Endodermal cell (in vitro differentiated cells): ENCODE measurements at regions not wholly inside any gene's neighbourhood (a gene's known extent, or its start where the extent isn't known, plus 50 kb on each side); places are given as distances from the start of the nearest gene placed in this dataset.
"Not testable (repeated sequence)": the region's sequence is repeated elsewhere in the genome, so short reads cannot be mapped to it uniquely, and the experiment has no call there.

Experiments used
- DNase-seq: peaks from one replicate; pipeline ENCODE4 v3.0.0-alpha.2; 2017
- H3K27ac ChIP-seq: 2 replicates; pipeline ENCODE4 v1.5.1; 2013; ENCODE audit warnings: mild to moderate bottlenecking, low read depth, low read length, moderate library complexity
- H3K27me3 ChIP-seq: 2 replicates; pipeline ENCODE4 v1.6.1; 2013; ENCODE audit warnings: mild to moderate bottlenecking, low read length, moderate library complexity; ENCODE audit not compliant: insufficient read depth, control insufficient read depth, poor library complexity, severe bottlenecking
- H3K36me3 ChIP-seq: 2 replicates; pipeline ENCODE4 v1.7.0; 2013; ENCODE audit warnings: mild to moderate bottlenecking, low read length, moderate library complexity; ENCODE audit not compliant: control insufficient read depth, insufficient read depth
- H3K4me1 ChIP-seq: one replicate; pipeline ENCODE4 v1.7.0; 2013; ENCODE audit warnings: low read length; ENCODE audit not compliant: control insufficient read depth, insufficient read depth
- H3K4me3 ChIP-seq: 2 replicates; pipeline ENCODE4 v1.5.1; 2013; ENCODE audit warnings: mild to moderate bottlenecking, low read length, moderate library complexity
- H3K9ac ChIP-seq: 2 replicates; pipeline ENCODE4 v1.6.1; 2013; ENCODE audit warnings: mild to moderate bottlenecking, low read length, moderate library complexity; ENCODE audit not compliant: poor library complexity, severe bottlenecking; ENCODE audit errors: extremely low read depth
- H3K9me3 ChIP-seq: 2 replicates; pipeline ENCODE4 v1.6.1; 2013; ENCODE audit warnings: mild to moderate bottlenecking, low read length, moderate library complexity; ENCODE audit not compliant: control insufficient read depth
- H3K27ac Mint-ChIP-seq: 2 replicates; pipeline ENCODE4 v1.8.0; 2020; ENCODE audit warnings: mixed read lengths
- H3K27me3 Mint-ChIP-seq: 2 replicates; pipeline ENCODE4 v1.8.0; 2021; ENCODE audit warnings: mild to moderate bottlenecking, mixed read lengths; ENCODE audit not compliant: insufficient read depth
- H3K36me3 Mint-ChIP-seq: 2 replicates; pipeline ENCODE4 v1.8.0; 2020; ENCODE audit warnings: low read depth, mixed read lengths
- H3K4me1 Mint-ChIP-seq: 2 replicates; pipeline ENCODE4 v1.8.0; 2020; ENCODE audit warnings: mixed read lengths
- H3K4me3 Mint-ChIP-seq: 2 replicates; pipeline ENCODE4 v1.8.0; 2020; ENCODE audit warnings: mild to moderate bottlenecking, moderate library complexity, mixed read lengths
- H3K9me3 Mint-ChIP-seq: 2 replicates; pipeline ENCODE4 v1.8.0; 2020; ENCODE audit warnings: mild to moderate bottlenecking, mixed read lengths
- WGBS, 2 experiments: methylation state at CpG; one replicate each; pipeline versions ENCODE4 v1.1.5 to v1.1.7; 2013; ENCODE audit warnings: missing lambda C conversion rate in 2 of 2, mixed read lengths in 1 of 2; ENCODE audit not compliant: insufficient coverage in 1 of 2, insufficient read length in 1 of 2; 5-methylcytosine and 5-hydroxymethylcytosine counted together
- TF ChIP-seq, protein P1 (sequence below): fragments of 200-600 bp; sonication (generic); conservative IDR thresholded peaks from 2 replicates; pipeline ENCODE4 v1.5.0; 2021; ENCODE audit warnings: antibody characterized with exemption, mild to moderate bottlenecking

DNA sequence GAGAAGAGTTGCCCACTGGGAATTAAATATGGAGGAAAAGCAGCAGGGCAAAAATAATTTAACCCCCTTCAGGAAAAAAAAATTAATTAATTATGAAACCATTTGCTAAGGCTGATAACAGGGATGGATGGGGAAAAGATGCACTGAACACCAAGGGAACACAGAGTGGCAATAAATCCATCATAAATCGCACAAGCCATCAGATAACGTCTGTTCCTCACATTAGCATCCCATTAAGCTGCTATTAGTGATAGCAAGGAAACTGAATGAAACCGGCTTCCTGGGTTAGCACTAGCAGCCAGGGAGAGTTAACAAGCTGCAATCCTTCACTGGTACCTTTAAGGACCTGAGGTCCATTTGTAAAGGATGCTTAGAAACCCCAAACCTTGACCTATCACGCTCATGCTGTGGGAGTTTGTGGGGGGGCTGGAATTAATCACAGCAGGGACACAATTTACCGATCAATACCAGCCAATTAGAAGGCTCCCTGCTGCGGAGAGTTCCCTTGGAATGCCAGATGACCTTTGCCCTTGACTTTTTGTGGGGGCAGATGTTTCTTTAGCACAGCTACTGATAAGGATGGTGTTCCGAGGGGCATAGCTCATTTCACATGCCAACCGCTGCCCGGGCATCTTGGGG, 175.5 kb upstream of the KLF7 start:
- no peak for DNase-seq
- Mint-ChIP-seq H3K27me3 (no peaks in the 10 kb centered on the region), H3K27ac (no peak overlapping the region)

DNA sequence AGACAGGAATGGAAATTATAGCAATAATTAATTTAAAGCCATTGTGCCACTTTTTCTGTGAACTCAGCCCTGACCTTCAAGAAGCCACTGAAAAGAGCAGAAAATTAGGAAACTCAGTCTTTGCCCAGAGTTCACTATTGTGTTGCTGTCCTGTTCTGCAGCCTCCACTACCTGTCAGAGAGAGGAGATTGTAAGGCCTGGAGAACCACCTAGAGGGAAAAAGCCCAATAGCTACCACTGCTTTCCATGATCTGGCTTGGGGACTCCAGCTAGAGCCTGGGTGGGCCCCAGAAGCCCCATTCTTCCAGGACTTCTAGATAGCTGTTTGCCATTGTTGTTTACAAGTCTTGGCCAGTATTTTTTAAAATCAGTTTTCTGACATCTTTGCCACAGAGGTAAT, 176.1 kb upstream of the KLF7 start:
- no peak overlapping the region for H3K4me3 Mint-ChIP-seq
- TF ChIP-seq, protein P1, sequence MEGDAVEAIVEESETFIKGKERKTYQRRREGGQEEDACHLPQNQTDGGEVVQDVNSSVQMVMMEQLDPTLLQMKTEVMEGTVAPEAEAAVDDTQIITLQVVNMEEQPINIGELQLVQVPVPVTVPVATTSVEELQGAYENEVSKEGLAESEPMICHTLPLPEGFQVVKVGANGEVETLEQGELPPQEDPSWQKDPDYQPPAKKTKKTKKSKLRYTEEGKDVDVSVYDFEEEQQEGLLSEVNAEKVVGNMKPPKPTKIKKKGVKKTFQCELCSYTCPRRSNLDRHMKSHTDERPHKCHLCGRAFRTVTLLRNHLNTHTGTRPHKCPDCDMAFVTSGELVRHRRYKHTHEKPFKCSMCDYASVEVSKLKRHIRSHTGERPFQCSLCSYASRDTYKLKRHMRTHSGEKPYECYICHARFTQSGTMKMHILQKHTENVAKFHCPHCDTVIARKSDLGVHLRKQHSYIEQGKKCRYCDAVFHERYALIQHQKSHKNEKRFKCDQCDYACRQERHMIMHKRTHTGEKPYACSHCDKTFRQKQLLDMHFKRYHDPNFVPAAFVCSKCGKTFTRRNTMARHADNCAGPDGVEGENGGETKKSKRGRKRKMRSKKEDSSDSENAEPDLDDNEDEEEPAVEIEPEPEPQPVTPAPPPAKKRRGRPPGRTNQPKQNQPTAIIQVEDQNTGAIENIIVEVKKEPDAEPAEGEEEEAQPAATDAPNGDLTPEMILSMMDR = peak; percentile 68
- peak; percentile 55 for DNase-seq
- no peaks in the 10 kb centered on the region for H3K27me3 ChIP-seq
- H3K9me3 ChIP-seq = no peaks in the 10 kb centered on the region
- no peaks in the 10 kb centered on the region for H3K36me3 ChIP-seq
- H3K36me3 Mint-ChIP-seq = no peaks in the 10 kb centered on the region
- H3K9ac ChIP-seq = no peak overlapping the region
- peaks cover 16% of the 10 kb centered on the region for H3K9me3 Mint-ChIP-seq
- H3K27ac ChIP-seq = no peak overlapping the region
- no peak overlapping the region for H3K27ac Mint-ChIP-seq
- no peaks in the 10 kb centered on the region for H3K27me3 Mint-ChIP-seq
- no peak overlapping the region for H3K4me3 ChIP-seq
- peaks cover 29% of the 10 kb centered on the region for H3K4me1 Mint-ChIP-seq
- peaks cover 5% of the 10 kb centered on the region for H3K4me1 ChIP-seq

More for the DNA sequence above, 175.5 kb upstream of the KLF7 start:
- no peaks in the 10 kb centered on the region for H3K27me3 ChIP-seq
- H3K4me1 ChIP-seq = peaks cover 5% of the 10 kb centered on the region
- no peaks in the 10 kb centered on the region for H3K9me3 ChIP-seq
- no peaks in the 10 kb centered on the region for H3K36me3 ChIP-seq
- no peak overlapping the region for H3K27ac ChIP-seq
- peaks cover 31% of the 10 kb centered on the region for H3K4me1 Mint-ChIP-seq
- TF ChIP-seq, protein P1 = no peak
- no peaks in the 10 kb centered on the region for H3K36me3 Mint-ChIP-seq
- H3K4me3 ChIP-seq = no peak overlapping the region
- no peak overlapping the region for H3K4me3 Mint-ChIP-seq
- 69 to 83% methylated on average over 4 to 9 of the region's 9 CpGs for WGBS, 2 experiments
- H3K9me3 Mint-ChIP-seq = peaks cover 10% of the 10 kb centered on the region
- H3K9ac ChIP-seq = no peak overlapping the region

DNA sequence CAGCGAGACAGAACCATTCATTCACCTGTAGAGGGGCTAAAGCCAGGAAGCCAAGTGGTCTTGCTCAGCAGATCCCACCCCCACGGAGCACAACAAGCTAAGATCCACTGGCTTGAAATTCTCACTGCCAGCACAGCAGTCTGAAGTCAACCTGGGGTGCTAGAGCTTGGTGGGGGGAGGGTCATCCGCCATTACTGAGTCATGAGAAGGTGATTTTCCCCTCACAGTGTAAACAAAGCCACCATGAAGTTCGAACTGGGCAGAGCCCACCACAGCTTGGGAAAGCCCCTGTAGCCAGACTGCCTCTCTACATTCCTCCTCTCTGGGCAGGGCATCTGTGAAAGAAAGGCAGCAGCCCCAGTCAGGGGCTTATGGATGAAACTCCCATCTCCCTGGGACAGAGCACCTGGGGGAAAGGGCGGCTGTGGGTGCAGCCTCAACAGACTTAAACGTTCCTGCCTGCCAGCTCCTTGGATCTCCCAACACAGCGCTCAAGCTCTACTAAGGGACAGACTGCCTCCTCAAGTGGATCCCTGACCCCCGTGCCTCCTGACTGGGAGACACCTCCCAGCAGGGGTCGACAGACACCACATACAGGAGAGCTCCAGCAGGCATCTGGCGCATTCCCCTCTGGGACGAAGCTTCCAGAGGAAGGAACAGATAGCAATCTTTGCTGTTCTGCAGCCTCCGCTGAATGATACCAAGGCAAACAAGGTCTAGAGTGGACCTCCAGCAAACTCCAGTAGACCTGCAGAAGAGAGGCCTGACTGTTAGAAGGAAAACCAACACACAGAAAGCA, 179.0 kb upstream of the KLF7 start:
- 92 to 94% methylated on average over 10 to 12 of the region's 12 CpGs for WGBS, 2 experiments
- H3K9me3 Mint-ChIP-seq = peaks cover 44% of the 10 kb centered on the region
- H3K36me3 ChIP-seq, H3K4me3 Mint-ChIP-seq, H3K9me3 ChIP-seq, H3K9ac ChIP-seq, H3K27ac Mint-ChIP-seq, H3K4me1 ChIP-seq, DNase-seq, H3K27me3 ChIP-seq, H3K27ac ChIP-seq, H3K36me3 Mint-ChIP-seq, H3K27me3 Mint-ChIP-seq, H3K4me3 ChIP-seq: not testable (repeated sequence)
- H3K4me1 Mint-ChIP-seq = peaks cover 16% of the 10 kb centered on the region
- TF ChIP-seq, protein P1 = peak; percentile 57
